ENCODE measurements at regions not wholly inside any gene's neighbourhood (a gene's known extent, or its start where the extent isn't known, plus 50 kb on each side); places are given as distances from the start of the nearest gene placed in this dataset.
"Not testable (repeated sequence)": the region's sequence is repeated elsewhere in the genome, so short reads cannot be mapped to it uniquely, and the experiment has no call there.

GRCh38 chr11:69578167-69578566, 62.8 kb upstream of the CCND1 start:
- H3K4me3 ChIP-seq (ENCODE audit: low read length): no peak overlapping the region
- DNase-seq (ENCODE audit: low read depth): no peak
- TF ChIP-seq CTCF (IDR thresholded peaks at IDR 0.05; ENCODE audit: insufficient read depth, low read depth, low read length, missing control alignments): no peak

GRCh38 chr11:69580529-69580928, 60.4 kb upstream of the CCND1 start:
- DNase-seq (ENCODE audit: low read depth): no peak
- no peak for TF ChIP-seq CTCF (IDR thresholded peaks at IDR 0.05; ENCODE audit: insufficient read depth, low read depth, low read length, missing control alignments)
- H3K4me3 ChIP-seq (ENCODE audit: low read length): no peak overlapping the region

GRCh38 chr11:69582756-69583467, 58.0 kb upstream of the CCND1 start:
- DNase-seq (ENCODE audit: low read depth): no peak
- H3K4me3 ChIP-seq (ENCODE audit: low read length): no peak overlapping the region
- no peak for TF ChIP-seq CTCF (IDR thresholded peaks at IDR 0.05; ENCODE audit: insufficient read depth, low read depth, low read length, missing control alignments)

GRCh38 chr11:69584160-69584559, 56.8 kb upstream of the CCND1 start:
- no peak overlapping the region for H3K4me3 ChIP-seq (ENCODE audit: low read length)
- no peak for TF ChIP-seq CTCF (IDR thresholded peaks at IDR 0.05; ENCODE audit: insufficient read depth, low read depth, low read length, missing control alignments)
- DNase-seq (ENCODE audit: low read depth): no peak

GRCh38 chr11:69585385-69585784, 55.6 kb upstream of the CCND1 start:
- DNase-seq (ENCODE audit: low read depth): no peak
- no peak for TF ChIP-seq CTCF (IDR thresholded peaks at IDR 0.05; ENCODE audit: insufficient read depth, low read depth, low read length, missing control alignments)
- no peak overlapping the region for H3K4me3 ChIP-seq (ENCODE audit: low read length)

GRCh38 chr11:69587454-69588090, 53.4 kb upstream of the CCND1 start:
- H3K4me3 ChIP-seq (ENCODE audit: low read length): no peak overlapping the region
- peak; percentile 75 for DNase-seq (ENCODE audit: low read depth)
- no peak for TF ChIP-seq CTCF (IDR thresholded peaks at IDR 0.05; ENCODE audit: insufficient read depth, low read depth, low read length, missing control alignments)

- H3K4me3 ChIP-seq (ENCODE audit: low read length): no peak overlapping the region
- peak; percentile 34 for TF ChIP-seq CTCF (IDR thresholded peaks at IDR 0.05; ENCODE audit: insufficient read depth, low read depth, low read length, missing control alignments)
- DNase-seq (ENCODE audit: low read depth): peak; percentile 75
Measured at GRCh38 chr11:69588270-69588669, 52.7 kb upstream of the CCND1 start.

- H3K4me3 ChIP-seq (ENCODE audit: low read length); DNase-seq (ENCODE audit: low read depth): not testable (repeated sequence)
Measured at GRCh38 chr11:69590088-69590487, 50.9 kb upstream of the CCND1 start.
